ENCODE measurements at regions not wholly inside any gene's neighbourhood (a gene's known extent, or its start where the extent isn't known, plus 50 kb on each side); places are given as distances from the start of the nearest gene placed in this dataset.
A peak's percentile ranks its signal among the peaks of the same experiment; 100 is the strongest.

- H3K27me3 Mint-ChIP-seq (ENCODE audit: insufficient read depth, unreplicated experiment), result no peaks in the 10 kb centered on the region
- no TSS peak for BruUV-seq (replicated peaks)
- peaks cover 6% of the 10 kb centered on the region for H3K36me3 Mint-ChIP-seq (ENCODE audit: insufficient read depth, unreplicated experiment)
- no peak overlapping the region for H3K27ac Mint-ChIP-seq (ENCODE audit: unreplicated experiment)
- H3K4me1 Mint-ChIP-seq (ENCODE audit: low read depth, unreplicated experiment), result peaks cover 11% of the 10 kb centered on the region
- H3K4me3 Mint-ChIP-seq (ENCODE audit: unreplicated experiment), result no peak overlapping the region
- ChIA-PET CTCF (interaction anchor here (0.9 kb wide), 1 partner anchor 9 kb away, joined by 3 read pairs; no protein-coding TSS in a partner anchor), POLR2A (no interaction called here)
- Histone ChIP-seq H3K36me3 (ENCODE audit: control insufficient read depth, insufficient read depth, low read length) (no peaks in the 10 kb centered on the region), H3K4me1 (no peaks in the 10 kb centered on the region; the same call in 1 of the 2 replicates), H3K27me3 (replicated peaks; ENCODE audit: control insufficient read depth, insufficient read depth, low read length) (no peaks in the 10 kb centered on the region), H3K4me3 (ENCODE audit: low read depth, low read length) (no peak overlapping the region), H3K9me3 (no peaks in the 10 kb centered on the region)
- no peak for TF ChIP-seq CTCF (IDR thresholded peaks at IDR 0.05; ENCODE audit: insufficient read depth in 1 of 2, low read depth in 1 of 2, low read length in 1 of 2, severe bottlenecking in 1 of 2, unreplicated experiment in 1 of 2)
- intact Hi-C loops (cut with micrococcal nuclease; ENCODE audit: unreplicated experiment), result no loop called here
- DNase-seq, result no peak
- H3K9me3 Mint-ChIP-seq (ENCODE audit: unreplicated experiment), result peaks cover 17% of the 10 kb centered on the region
These were observed 185.4 kb downstream of the JCAD start for GRCh38 chr10:29873941-29874484.

DNA sequence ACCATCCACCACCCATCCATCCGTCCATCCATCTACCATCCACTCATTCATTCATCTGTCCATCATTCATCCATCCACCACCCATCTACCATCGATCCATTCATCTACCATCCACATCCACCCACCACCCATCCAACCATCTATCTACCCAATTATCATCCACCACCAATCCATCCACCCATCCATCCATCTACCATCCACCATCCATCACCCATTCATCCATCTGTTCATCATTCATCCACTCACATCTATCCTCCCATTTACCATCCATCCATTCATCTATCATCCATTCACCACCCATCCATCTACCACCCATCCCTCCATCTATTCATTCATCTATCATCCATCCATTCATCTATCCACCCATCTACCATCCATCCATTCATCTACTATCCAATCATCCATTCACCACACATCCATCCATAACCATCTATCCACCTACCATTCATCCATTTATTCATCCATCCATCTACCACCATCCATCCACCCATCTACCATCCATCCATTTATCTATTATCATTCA, 188.8 kb downstream of the JCAD start:
- POLR2A ChIA-PET, result no interaction called here
- CTCF ChIA-PET, result no interaction called here
- Histone ChIP-seq H3K9me3 (peaks cover 17% of the 10 kb centered on the region), H3K36me3 (ENCODE audit: control insufficient read depth, insufficient read depth, low read length) (no peaks in the 10 kb centered on the region), H3K4me3 (ENCODE audit: low read depth, low read length) (no peak overlapping the region), H3K27me3 (replicated peaks; ENCODE audit: control insufficient read depth, insufficient read depth, low read length) (no peaks in the 10 kb centered on the region), H3K4me1 (peaks cover 23% of the 10 kb centered on the region)
- Mint-ChIP-seq H3K4me1 (ENCODE audit: low read depth, unreplicated experiment) (peaks cover 23% of the 10 kb centered on the region), H3K27me3 (ENCODE audit: insufficient read depth, unreplicated experiment) (no peaks in the 10 kb centered on the region), H3K27ac (ENCODE audit: unreplicated experiment) (peak overlapping the region; percentile 1), H3K36me3 (ENCODE audit: insufficient read depth, unreplicated experiment) (peaks cover 23% of the 10 kb centered on the region), H3K9me3 (ENCODE audit: unreplicated experiment) (peaks cover 17% of the 10 kb centered on the region), H3K4me3 (ENCODE audit: unreplicated experiment) (no peak overlapping the region)
- no peak for TF ChIP-seq CTCF (IDR thresholded peaks at IDR 0.05; ENCODE audit: insufficient read depth in 1 of 2, low read depth in 1 of 2, low read length in 1 of 2, severe bottlenecking in 1 of 2, unreplicated experiment in 1 of 2)
- no TSS peak for BruUV-seq (replicated peaks)
- DNase-seq, result no peak
- intact Hi-C loops (cut with micrococcal nuclease; ENCODE audit: unreplicated experiment), result no loop called here

DNA sequence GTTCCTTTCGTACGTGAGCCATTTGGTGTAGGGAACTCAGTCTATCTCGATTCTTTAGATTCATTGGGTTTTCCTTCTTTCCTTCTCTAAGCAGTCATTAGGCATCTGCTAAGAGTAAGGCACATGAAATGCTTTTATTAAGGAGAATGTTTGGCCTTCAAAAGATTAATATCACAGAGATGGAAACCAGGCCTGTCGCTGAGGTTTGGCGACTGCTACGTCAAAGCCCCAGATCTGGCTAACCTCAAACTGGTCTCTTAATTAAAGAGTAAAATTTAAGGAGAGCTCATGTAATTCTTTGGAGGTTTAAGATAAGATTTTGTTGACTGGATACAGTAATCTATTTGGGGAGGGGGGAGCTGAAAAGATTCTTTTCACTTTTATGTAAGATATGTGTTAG, 189.8 kb downstream of the JCAD start:
- intact Hi-C loops (cut with micrococcal nuclease; ENCODE audit: unreplicated experiment), result loop anchor here (5.0 kb wide), 2 partner anchors 78 to 133 kb away; no protein-coding TSS in a partner anchor
- ChIA-PET CTCF (no interaction called here), POLR2A (no interaction called here)
- BruUV-seq (replicated peaks), result no TSS peak
- H3K4me1 Mint-ChIP-seq (ENCODE audit: low read depth, unreplicated experiment), result peaks cover 23% of the 10 kb centered on the region
- TF ChIP-seq CTCF (IDR thresholded peaks at IDR 0.05; ENCODE audit: insufficient read depth in 1 of 2, low read depth in 1 of 2, low read length in 1 of 2, severe bottlenecking in 1 of 2, unreplicated experiment in 1 of 2), result no peak
- Histone ChIP-seq H3K9me3 (peaks cover 17% of the 10 kb centered on the region), H3K27me3 (replicated peaks; ENCODE audit: control insufficient read depth, insufficient read depth, low read length) (no peaks in the 10 kb centered on the region), H3K36me3 (ENCODE audit: control insufficient read depth, insufficient read depth, low read length) (no peaks in the 10 kb centered on the region), H3K4me3 (ENCODE audit: low read depth, low read length) (no peak overlapping the region), H3K4me1 (peaks cover 32% of the 10 kb centered on the region)
- DNase-seq, result no peak
- H3K36me3 Mint-ChIP-seq (ENCODE audit: insufficient read depth, unreplicated experiment), result peaks cover 25% of the 10 kb centered on the region
- no peaks in the 10 kb centered on the region for H3K27me3 Mint-ChIP-seq (ENCODE audit: insufficient read depth, unreplicated experiment)
- H3K27ac Mint-ChIP-seq (ENCODE audit: unreplicated experiment), result peak overlapping the region; percentile 13
- no peak overlapping the region for H3K4me3 Mint-ChIP-seq (ENCODE audit: unreplicated experiment)
- peaks cover 17% of the 10 kb centered on the region for H3K9me3 Mint-ChIP-seq (ENCODE audit: unreplicated experiment)

All from Caco-2 (cell line).